ENCODE measurements at regions not wholly inside any gene's neighbourhood (a gene's known extent, or its start where the extent isn't known, plus 50 kb on each side); places are given as distances from the start of the nearest gene placed in this dataset.

DNA sequence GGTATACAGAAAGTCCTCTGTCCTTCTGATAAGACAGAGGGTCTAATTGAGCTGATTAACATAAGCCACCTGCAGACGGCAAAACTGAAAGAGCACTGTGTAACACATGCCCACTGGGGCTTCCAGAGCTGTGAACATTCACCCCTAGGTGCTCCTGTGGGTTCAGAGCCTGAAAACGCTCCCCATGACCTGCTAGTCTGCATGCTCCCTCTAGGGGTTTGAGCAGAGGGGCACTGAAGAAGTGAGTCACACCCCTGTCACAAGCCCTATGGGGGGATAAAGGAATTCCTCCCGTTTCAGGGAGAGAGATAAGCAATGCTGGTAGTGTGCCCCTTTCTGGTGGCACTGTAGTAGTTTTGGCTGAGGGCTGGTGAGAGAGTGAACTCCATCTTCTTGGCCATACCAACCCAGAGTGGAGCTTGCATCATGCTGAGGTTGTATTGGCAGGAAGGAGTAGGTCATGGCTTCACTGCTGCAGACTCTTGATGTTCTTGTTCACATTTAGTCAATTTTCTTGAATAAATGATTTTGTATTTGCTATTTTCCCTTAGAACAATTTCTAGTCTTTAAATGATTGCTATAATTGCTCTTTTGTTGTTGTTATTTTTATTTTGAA lies 637.5 kb upstream of the MAN1A1 start:
- Histone ChIP-seq H3K27ac (no peak overlapping the region), H3K27me3 (replicated peaks) (no peaks in the 10 kb centered on the region), H3K36me3 (replicated peaks) (no peaks in the 10 kb centered on the region), H3K4me3 (ENCODE audit: low read depth, low read length) (no peak overlapping the region)
- TF ChIP-seq, protein P1, sequence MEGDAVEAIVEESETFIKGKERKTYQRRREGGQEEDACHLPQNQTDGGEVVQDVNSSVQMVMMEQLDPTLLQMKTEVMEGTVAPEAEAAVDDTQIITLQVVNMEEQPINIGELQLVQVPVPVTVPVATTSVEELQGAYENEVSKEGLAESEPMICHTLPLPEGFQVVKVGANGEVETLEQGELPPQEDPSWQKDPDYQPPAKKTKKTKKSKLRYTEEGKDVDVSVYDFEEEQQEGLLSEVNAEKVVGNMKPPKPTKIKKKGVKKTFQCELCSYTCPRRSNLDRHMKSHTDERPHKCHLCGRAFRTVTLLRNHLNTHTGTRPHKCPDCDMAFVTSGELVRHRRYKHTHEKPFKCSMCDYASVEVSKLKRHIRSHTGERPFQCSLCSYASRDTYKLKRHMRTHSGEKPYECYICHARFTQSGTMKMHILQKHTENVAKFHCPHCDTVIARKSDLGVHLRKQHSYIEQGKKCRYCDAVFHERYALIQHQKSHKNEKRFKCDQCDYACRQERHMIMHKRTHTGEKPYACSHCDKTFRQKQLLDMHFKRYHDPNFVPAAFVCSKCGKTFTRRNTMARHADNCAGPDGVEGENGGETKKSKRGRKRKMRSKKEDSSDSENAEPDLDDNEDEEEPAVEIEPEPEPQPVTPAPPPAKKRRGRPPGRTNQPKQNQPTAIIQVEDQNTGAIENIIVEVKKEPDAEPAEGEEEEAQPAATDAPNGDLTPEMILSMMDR (IDR thresholded peaks at IDR 0.05; ENCODE audit: low read depth, low read length, missing control alignments): no peak
- DNase-seq: no peak
- in situ Hi-C loops (cut with HindIII; ENCODE audit: low pct_ligation_motif_present, low sequenced_read_pairs): no loop called here

DNA sequence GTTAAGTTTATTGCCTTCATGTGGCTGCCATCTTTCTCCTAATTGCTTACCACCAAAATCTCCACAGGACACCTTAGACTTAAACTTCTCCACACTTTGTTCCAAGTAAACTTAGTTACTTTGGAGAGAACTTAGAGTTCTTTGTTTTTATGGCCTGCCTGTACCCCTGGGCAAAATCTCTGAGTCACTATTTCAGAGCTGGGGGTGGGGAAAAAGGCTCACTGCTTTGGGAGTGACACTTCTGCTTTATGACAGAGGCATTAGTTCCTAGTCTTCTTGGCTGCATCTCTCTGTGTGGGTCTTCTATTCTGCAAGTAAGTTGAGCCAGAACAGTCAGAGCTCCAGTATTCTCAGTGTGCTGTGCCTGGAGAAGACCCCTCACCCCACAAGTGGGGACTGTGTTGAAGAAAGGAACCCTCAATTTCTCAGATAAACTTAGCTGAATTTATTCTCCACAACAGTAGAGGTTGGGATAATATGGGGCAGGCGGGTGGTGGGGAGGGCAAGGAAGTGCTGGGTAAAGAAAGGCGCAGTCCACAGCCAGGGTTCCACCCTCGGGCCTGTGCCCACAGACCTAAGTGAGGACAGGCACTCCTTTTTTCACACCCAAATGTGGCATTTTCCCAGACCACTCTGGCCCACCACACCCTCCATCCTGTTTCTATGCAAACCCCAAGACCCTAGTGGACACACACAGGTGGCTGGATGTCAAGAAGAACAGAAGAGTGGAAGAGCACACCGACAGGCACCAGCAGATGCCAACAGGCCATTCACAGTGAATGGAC lies 636.6 kb upstream of the MAN1A1 start:
- H3K27me3 ChIP-seq (replicated peaks): no peaks in the 10 kb centered on the region
- in situ Hi-C loops (cut with HindIII; ENCODE audit: low pct_ligation_motif_present, low sequenced_read_pairs): no loop called here
- TF ChIP-seq, protein P1 (IDR thresholded peaks at IDR 0.05; ENCODE audit: low read depth, low read length, missing control alignments): no peak
- H3K4me3 ChIP-seq (ENCODE audit: low read depth, low read length): no peak overlapping the region
- DNase-seq: no peak
- no peak overlapping the region for H3K27ac ChIP-seq
- no peaks in the 10 kb centered on the region for H3K36me3 ChIP-seq (replicated peaks)

DNA sequence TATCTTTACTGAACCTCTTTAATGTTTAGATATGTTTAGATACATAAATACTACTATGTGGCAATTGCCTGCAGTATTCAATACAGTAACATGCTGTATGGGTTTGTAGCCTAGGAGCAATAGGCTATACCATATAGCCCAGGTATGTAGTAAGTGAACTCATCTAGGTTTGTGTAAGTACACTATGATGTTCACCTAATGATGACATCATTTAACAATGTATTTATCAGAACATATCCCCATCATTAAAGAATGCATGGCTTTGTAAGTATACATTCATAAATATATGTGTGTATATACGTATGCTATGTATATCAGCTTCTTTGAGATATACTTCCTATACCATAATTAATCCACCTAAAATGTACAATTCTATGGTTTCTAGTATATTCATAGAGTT lies 631.2 kb upstream of the MAN1A1 start:
- H3K4me3 ChIP-seq (ENCODE audit: low read depth, low read length): no peak overlapping the region
- no peaks in the 10 kb centered on the region for H3K36me3 ChIP-seq (replicated peaks)
- no peaks in the 10 kb centered on the region for H3K27me3 ChIP-seq (replicated peaks)
- no peak for DNase-seq
- H3K27ac ChIP-seq: no peak overlapping the region
- in situ Hi-C loops (cut with HindIII; ENCODE audit: low pct_ligation_motif_present, low sequenced_read_pairs): no loop called here
- TF ChIP-seq, protein P1 (IDR thresholded peaks at IDR 0.05; ENCODE audit: low read depth, low read length, missing control alignments): no peak

DNA sequence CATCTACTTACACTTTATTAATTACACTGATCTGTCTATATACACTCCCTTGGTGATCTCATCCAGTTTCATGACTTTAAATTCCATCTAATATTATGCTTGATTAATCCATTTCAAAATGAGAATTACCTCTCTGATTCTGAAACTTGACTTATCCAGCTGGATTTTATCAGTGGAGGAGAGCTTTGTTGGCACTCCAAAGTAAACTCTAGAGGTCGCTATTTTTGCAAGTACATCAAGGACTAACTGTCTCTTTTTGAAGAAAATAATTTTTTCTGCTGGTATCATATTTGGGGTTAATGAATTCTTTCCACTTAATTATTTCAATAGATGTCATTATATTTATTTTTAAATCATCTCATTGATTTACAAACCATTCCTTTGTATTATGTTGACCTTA lies 630.3 kb upstream of the MAN1A1 start:
- H3K27me3 ChIP-seq (replicated peaks): no peaks in the 10 kb centered on the region
- no peak overlapping the region for H3K4me3 ChIP-seq (ENCODE audit: low read depth, low read length)
- in situ Hi-C loops (cut with HindIII; ENCODE audit: low pct_ligation_motif_present, low sequenced_read_pairs): no loop called here
- no peak overlapping the region for H3K27ac ChIP-seq
- no peaks in the 10 kb centered on the region for H3K36me3 ChIP-seq (replicated peaks)
- TF ChIP-seq, protein P1 (IDR thresholded peaks at IDR 0.05; ENCODE audit: low read depth, low read length, missing control alignments): peak; percentile 15
- DNase-seq: no peak

DNA sequence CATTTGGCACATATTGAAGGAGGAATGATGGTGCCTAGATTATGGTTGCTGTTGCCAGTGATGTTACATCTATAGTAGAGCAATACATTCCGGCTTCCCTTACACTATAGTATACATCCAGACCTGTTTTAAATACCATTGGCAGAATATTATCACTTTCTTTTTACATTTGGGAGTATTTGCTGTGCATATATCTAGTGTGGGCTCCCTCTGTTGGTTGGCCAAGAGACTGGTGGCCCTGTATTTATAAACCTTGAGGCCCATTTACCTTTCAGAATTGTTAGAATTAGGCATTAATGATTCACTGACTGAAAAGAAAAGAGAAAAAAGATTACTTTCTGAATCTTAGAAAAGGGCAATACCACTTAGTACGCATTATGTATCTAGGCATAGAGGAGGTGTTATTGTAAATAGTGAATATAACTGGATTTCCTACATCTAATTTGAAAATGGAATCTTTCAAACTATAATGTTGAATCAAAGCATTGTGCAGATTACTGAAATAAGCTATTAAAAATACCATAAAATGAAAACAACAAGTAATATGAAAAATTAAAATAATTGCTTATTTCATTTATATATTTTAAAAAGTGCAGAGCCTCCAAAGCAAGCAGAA lies 628.8 kb upstream of the MAN1A1 start:
- TF ChIP-seq, protein P1 (IDR thresholded peaks at IDR 0.05; ENCODE audit: low read depth, low read length, missing control alignments): peak; percentile 69
- peak; percentile 12 for DNase-seq
- in situ Hi-C loops (cut with HindIII; ENCODE audit: low pct_ligation_motif_present, low sequenced_read_pairs): no loop called here
- H3K4me3 ChIP-seq (ENCODE audit: low read depth, low read length): no peak overlapping the region
- no peaks in the 10 kb centered on the region for H3K36me3 ChIP-seq (replicated peaks)
- H3K27me3 ChIP-seq (replicated peaks): no peaks in the 10 kb centered on the region
- no peak overlapping the region for H3K27ac ChIP-seq

All from brain microvascular endothelial cell (primary cell).